GM19463 (cell line): ENCODE measurements at regions not wholly inside any gene's neighbourhood (a gene's known extent, or its start where the extent isn't known, plus 50 kb on each side); places are given as distances from the start of the nearest gene placed in this dataset.

Source experiments
- ATAC-seq: cut with Tn5 transposase; IDR thresholded peaks from one replicate; pipeline ENCODE4 v1.9.1; 2021; ENCODE audit warnings: mild to moderate bottlenecking, moderate library complexity; ENCODE audit not compliant: unreplicated experiment

GRCh38 chr1:213371847-213372619 lies 321.0 kb downstream of the RPS6KC1 start:
- no peak for ATAC-seq

- peak; percentile 88 for ATAC-seq
These were observed 323.3 kb downstream of the RPS6KC1 start for GRCh38 chr1:213374369-213374768.

GRCh38 chr1:213375002-213375401 lies 324.0 kb downstream of the RPS6KC1 start:
- no peak for ATAC-seq

GRCh38 chr1:213376862-213377372 lies 325.9 kb downstream of the RPS6KC1 start:
- no peak for ATAC-seq

- no peak for ATAC-seq
These were observed 329.8 kb downstream of the RPS6KC1 start for GRCh38 chr1:213380865-213381264.

GRCh38 chr1:213381572-213382084 lies 330.6 kb downstream of the RPS6KC1 start:
- ATAC-seq: no peak

- no peak for ATAC-seq
These were observed 332.4 kb downstream of the RPS6KC1 start for GRCh38 chr1:213383465-213383864.

GRCh38 chr1:213385201-213385600 lies 334.2 kb downstream of the RPS6KC1 start:
- ATAC-seq: no peak

GRCh38 chr1:213385806-213386324 lies 334.8 kb downstream of the RPS6KC1 start:
- ATAC-seq: no peak

GRCh38 chr1:213387380-213388015 lies 336.5 kb downstream of the RPS6KC1 start:
- no peak for ATAC-seq

- no peak for ATAC-seq
These were observed 337.2 kb downstream of the RPS6KC1 start for GRCh38 chr1:213388199-213388598.

- no peak for ATAC-seq
These were observed 338.1 kb downstream of the RPS6KC1 start for GRCh38 chr1:213389061-213389581.

GRCh38 chr1:213391445-213391844 lies 340.4 kb downstream of the RPS6KC1 start:
- no peak for ATAC-seq

GRCh38 chr1:213393860-213394259 lies 342.8 kb downstream of the RPS6KC1 start:
- ATAC-seq: no peak

GRCh38 chr1:213394837-213395236 lies 343.8 kb downstream of the RPS6KC1 start:
- no peak for ATAC-seq

GRCh38 chr1:213397638-213398037 lies 346.6 kb downstream of the RPS6KC1 start:
- ATAC-seq: no peak

GRCh38 chr1:213399695-213400094 lies 348.7 kb downstream of the RPS6KC1 start:
- no peak for ATAC-seq

- ATAC-seq: no peak
These were observed 358.2 kb downstream of the RPS6KC1 start for GRCh38 chr1:213409208-213409631.

- no peak for ATAC-seq
These were observed 358.9 kb downstream of the RPS6KC1 start for GRCh38 chr1:213409971-213410370.

- no peak for ATAC-seq
These were observed 363.3 kb downstream of the RPS6KC1 start for GRCh38 chr1:213414346-213414745.

- ATAC-seq: no peak
These were observed 363.9 kb downstream of the RPS6KC1 start for GRCh38 chr1:213414911-213415310.
